GM19324 (cell line): ENCODE measurements at regions not wholly inside any gene's neighbourhood (a gene's known extent, or its start where the extent isn't known, plus 50 kb on each side); places are given as distances from the start of the nearest gene placed in this dataset.
"Not testable (repeated sequence)": the region's sequence is repeated elsewhere in the genome, so short reads cannot be mapped to it uniquely, and the experiment has no call there.

ENCODE experiments used
- ATAC-seq: cut with Tn5 transposase; IDR thresholded peaks from one replicate; pipeline ENCODE4 v1.9.1; 2021; ENCODE audit warnings: mild to moderate bottlenecking, moderate library complexity; ENCODE audit not compliant: unreplicated experiment, low FRiP score

GRCh38 chr6:85360794-85361642 lies 88.9 kb upstream of the NT5E start:
- ATAC-seq: no peak

- ATAC-seq: no peak
Observed at GRCh38 chr6:85357651-85358050, 92.2 kb upstream of the NT5E start.

- ATAC-seq: not testable (repeated sequence)
Observed at GRCh38 chr6:85356743-85357142, 93.1 kb upstream of the NT5E start.

- no peak for ATAC-seq
Observed at GRCh38 chr6:85355816-85356215, 94.1 kb upstream of the NT5E start.

- ATAC-seq: peak; percentile 82
Observed at GRCh38 chr6:85354761-85355618, 94.9 kb upstream of the NT5E start.

- ATAC-seq: no peak
Observed at GRCh38 chr6:85353012-85353411, 96.9 kb upstream of the NT5E start.

GRCh38 chr6:85348643-85349042 lies 101.2 kb upstream of the NT5E start:
- no peak for ATAC-seq

GRCh38 chr6:85347812-85348211 lies 102.1 kb upstream of the NT5E start:
- no peak for ATAC-seq

GRCh38 chr6:85346196-85346595 lies 103.7 kb upstream of the NT5E start:
- ATAC-seq: no peak

- no peak for ATAC-seq
Observed at GRCh38 chr6:85344996-85345395, 104.9 kb upstream of the NT5E start.

GRCh38 chr6:85343428-85343827 lies 106.5 kb upstream of the NT5E start:
- ATAC-seq: no peak

GRCh38 chr6:85329196-85329595 lies 120.7 kb upstream of the NT5E start:
- ATAC-seq: no peak

GRCh38 chr6:85325811-85326210 lies 124.1 kb upstream of the NT5E start:
- ATAC-seq: not testable (repeated sequence)

GRCh38 chr6:85323435-85324040 lies 126.3 kb upstream of the NT5E start:
- ATAC-seq: no peak

- no peak for ATAC-seq
Observed at GRCh38 chr6:85322446-85323105, 127.3 kb upstream of the NT5E start.

- no peak for ATAC-seq
Observed at GRCh38 chr6:85321906-85322305, 128.0 kb upstream of the NT5E start.

GRCh38 chr6:85314586-85314985 lies 135.3 kb upstream of the NT5E start:
- no peak for ATAC-seq

GRCh38 chr6:85300581-85300980 lies 149.3 kb upstream of the NT5E start:
- ATAC-seq: no peak

- no peak for ATAC-seq
Observed at GRCh38 chr6:85298553-85298952, 151.3 kb upstream of the NT5E start.

- ATAC-seq: no peak
Observed at GRCh38 chr6:85291326-85291725, 158.6 kb upstream of the NT5E start.

GRCh38 chr6:85287654-85288053 lies 162.2 kb upstream of the NT5E start:
- no peak for ATAC-seq
